GM12892 (cell line): ENCODE measurements at regions not wholly inside any gene's neighbourhood (a gene's known extent, or its start where the extent isn't known, plus 50 kb on each side); places are given as distances from the start of the nearest gene placed in this dataset.

Source experiments
- POLR2A ChIP-seq: IDR thresholded peaks from 2 replicates; pipeline ENCODE4 v1.6.1; 2011; ENCODE audit warnings: low read depth, low read length, control low read depth
- POLR2AphosphoS5 ChIP-seq: IDR thresholded peaks from 2 replicates; pipeline ENCODE4 v1.6.1; 2011; ENCODE audit warnings: low read depth, low read length, control low read depth
- TAF1 ChIP-seq: IDR thresholded peaks from 2 replicates; pipeline ENCODE4 v1.6.1; 2011; ENCODE audit warnings: low read depth, mild to moderate bottlenecking, control low read depth, low read length, borderline replicate concordance

- TF ChIP-seq POLR2A, result no peak
- TF ChIP-seq POLR2AphosphoS5, result no peak
- TF ChIP-seq TAF1, result no peak
Observed at GRCh38 chr6:125486881-125487280, 185.1 kb upstream of the HDDC2 start.
